ENCODE measurements at regions not wholly inside any gene's neighbourhood (a gene's known extent, or its start where the extent isn't known, plus 50 kb on each side); places are given as distances from the start of the nearest gene placed in this dataset.

- Histone ChIP-seq H3K27me3 (ENCODE audit: insufficient read depth, low read length) (no peaks in the 10 kb centered on the region), H2AFZ (ENCODE audit: low read length) (no peak overlapping the region), H3K4me2 (ENCODE audit: insufficient read depth, low read length) (no peak overlapping the region), H3K27ac (ENCODE audit: low read depth, low read length) (no peak overlapping the region), H3K36me3 (ENCODE audit: insufficient read depth, low read length) (no peaks in the 10 kb centered on the region), H3K79me2 (ENCODE audit: insufficient read depth, low read length) (no peaks in the 10 kb centered on the region), H3K4me3 (ENCODE audit: insufficient read depth, low read length) (no peak overlapping the region), H3K4me1 (ENCODE audit: insufficient read depth, low read length) (no peaks in the 10 kb centered on the region), H4K20me1 (ENCODE audit: insufficient read depth, low read length) (no peaks in the 10 kb centered on the region), H3K9me3 (ENCODE audit: low read depth, low read length) (no peaks in the 10 kb centered on the region)
- no peak for DNase-seq (ENCODE audit: insufficient read length, low spot score, missing footprints)
- no peak for TF ChIP-seq CTCF (IDR thresholded peaks at IDR 0.05; ENCODE audit: extremely low read depth, low read depth, low read length)
These were observed 120.8 kb upstream of the NPAS2 start for GRCh38 chr2:100699131-100699530.

- DNase-seq (ENCODE audit: insufficient read length, low spot score, missing footprints), result no peak
- no peaks in the 10 kb centered on the region for H3K79me2 ChIP-seq (ENCODE audit: insufficient read depth, low read length)
- H3K9me3 ChIP-seq (ENCODE audit: low read depth, low read length), result no peaks in the 10 kb centered on the region
- no peak overlapping the region for H2AFZ ChIP-seq (ENCODE audit: low read length)
- peaks cover 3% of the 10 kb centered on the region for H3K27me3 ChIP-seq (ENCODE audit: insufficient read depth, low read length)
- H3K4me3 ChIP-seq (ENCODE audit: insufficient read depth, low read length), result no peak overlapping the region
- no peak for TF ChIP-seq CTCF (IDR thresholded peaks at IDR 0.05; ENCODE audit: extremely low read depth, low read depth, low read length)
- H3K36me3 ChIP-seq (ENCODE audit: insufficient read depth, low read length), result no peaks in the 10 kb centered on the region
- no peak overlapping the region for H3K27ac ChIP-seq (ENCODE audit: low read depth, low read length)
- no peaks in the 10 kb centered on the region for H4K20me1 ChIP-seq (ENCODE audit: insufficient read depth, low read length)
- no peak overlapping the region for H3K4me2 ChIP-seq (ENCODE audit: insufficient read depth, low read length)
- H3K4me1 ChIP-seq (ENCODE audit: insufficient read depth, low read length), result no peaks in the 10 kb centered on the region
These were observed 117.4 kb upstream of the NPAS2 start for GRCh38 chr2:100702438-100703109.

GRCh38 chr2:100703213-100703612 is 116.7 kb upstream of the NPAS2 start:
- Histone ChIP-seq H4K20me1 (ENCODE audit: insufficient read depth, low read length) (no peaks in the 10 kb centered on the region), H3K36me3 (ENCODE audit: insufficient read depth, low read length) (no peaks in the 10 kb centered on the region), H3K4me1 (ENCODE audit: insufficient read depth, low read length) (no peaks in the 10 kb centered on the region), H3K27me3 (ENCODE audit: insufficient read depth, low read length) (peaks cover 3% of the 10 kb centered on the region), H3K79me2 (ENCODE audit: insufficient read depth, low read length) (no peaks in the 10 kb centered on the region), H3K4me3 (ENCODE audit: insufficient read depth, low read length) (no peak overlapping the region), H3K9me3 (ENCODE audit: low read depth, low read length) (no peaks in the 10 kb centered on the region), H2AFZ (ENCODE audit: low read length) (no peak overlapping the region), H3K4me2 (ENCODE audit: insufficient read depth, low read length) (no peak overlapping the region), H3K27ac (ENCODE audit: low read depth, low read length) (no peak overlapping the region)
- no peak for DNase-seq (ENCODE audit: insufficient read length, low spot score, missing footprints)
- no peak for TF ChIP-seq CTCF (IDR thresholded peaks at IDR 0.05; ENCODE audit: extremely low read depth, low read depth, low read length)

GRCh38 chr2:100703739-100704138 is 116.2 kb upstream of the NPAS2 start:
- H2AFZ ChIP-seq (ENCODE audit: low read length), result no peak overlapping the region
- no peak overlapping the region for H3K4me3 ChIP-seq (ENCODE audit: insufficient read depth, low read length)
- H3K4me2 ChIP-seq (ENCODE audit: insufficient read depth, low read length), result no peak overlapping the region
- H3K27ac ChIP-seq (ENCODE audit: low read depth, low read length), result no peak overlapping the region
- no peak for TF ChIP-seq CTCF (IDR thresholded peaks at IDR 0.05; ENCODE audit: extremely low read depth, low read depth, low read length)
- peaks cover 3% of the 10 kb centered on the region for H3K27me3 ChIP-seq (ENCODE audit: insufficient read depth, low read length)
- no peaks in the 10 kb centered on the region for H3K79me2 ChIP-seq (ENCODE audit: insufficient read depth, low read length)
- H4K20me1 ChIP-seq (ENCODE audit: insufficient read depth, low read length), result no peaks in the 10 kb centered on the region
- no peaks in the 10 kb centered on the region for H3K9me3 ChIP-seq (ENCODE audit: low read depth, low read length)
- no peaks in the 10 kb centered on the region for H3K36me3 ChIP-seq (ENCODE audit: insufficient read depth, low read length)
- no peak for DNase-seq (ENCODE audit: insufficient read length, low spot score, missing footprints)
- no peaks in the 10 kb centered on the region for H3K4me1 ChIP-seq (ENCODE audit: insufficient read depth, low read length)

All from osteoblast (primary cell).